H54 (cell line): ENCODE measurements at regions not wholly inside any gene's neighbourhood (a gene's known extent, or its start where the extent isn't known, plus 50 kb on each side); places are given as distances from the start of the nearest gene placed in this dataset.
"Not testable (repeated sequence)": the region's sequence is repeated elsewhere in the genome, so short reads cannot be mapped to it uniquely, and the experiment has no call there.

Source experiments
- DNase-seq: peaks from one replicate; pipeline ENCODE4 v3.0.0; 2011; ENCODE audit warnings: low spot score, mixed read lengths; ENCODE audit not compliant: insufficient read length
- FAIRE-seq: peaks from 3 replicates; lab custom pipeline; 2011; peaks lifted over from hg19 to GRCh38; lab: Jason Lieb, UNC
- POLR2A ChIP-seq: IDR thresholded peaks from 2 replicates; pipeline ENCODE4 v1.6.1; 2011; ENCODE audit warnings: low read depth, mild to moderate bottlenecking, low read length

- no peak for TF ChIP-seq POLR2A
- DNase-seq, result no peak
- no peak for FAIRE-seq
Observed at GRCh38 chr22:49664371-49664881, 163.2 kb downstream of the BRD1 start.

GRCh38 chr22:49663823-49664222 is 163.8 kb downstream of the BRD1 start:
- TF ChIP-seq POLR2A, result no peak
- FAIRE-seq (no peak), DNase-seq (no peak)

GRCh38 chr22:49663311-49663711 is 164.4 kb downstream of the BRD1 start:
- DNase-seq (no peak), FAIRE-seq (no peak)
- TF ChIP-seq POLR2A, result no peak

GRCh38 chr22:49662681-49663080 is 165.0 kb downstream of the BRD1 start:
- FAIRE-seq (no peak), DNase-seq (no peak)
- no peak for TF ChIP-seq POLR2A

- DNase-seq (no peak), FAIRE-seq (no peak)
- TF ChIP-seq POLR2A, result no peak
Observed at GRCh38 chr22:49660794-49661781, 166.6 kb downstream of the BRD1 start.

GRCh38 chr22:49660321-49660720 is 167.4 kb downstream of the BRD1 start:
- DNase-seq, result no peak
- TF ChIP-seq POLR2A, result no peak
- no peak for FAIRE-seq

GRCh38 chr22:49659924-49660315 is 167.8 kb downstream of the BRD1 start:
- FAIRE-seq (no peak), DNase-seq (no peak)
- TF ChIP-seq POLR2A, result no peak

GRCh38 chr22:49659281-49659923 is 168.3 kb downstream of the BRD1 start:
- TF ChIP-seq POLR2A, result no peak
- FAIRE-seq (no peak), DNase-seq (no peak)

GRCh38 chr22:49658902-49659280 is 168.8 kb downstream of the BRD1 start:
- TF ChIP-seq POLR2A, result no peak
- DNase-seq (no peak), FAIRE-seq (no peak)

- DNase-seq, result no peak
- no peak for TF ChIP-seq POLR2A
- no peak for FAIRE-seq
Observed at GRCh38 chr22:49657974-49658590, 169.6 kb downstream of the BRD1 start.

- FAIRE-seq (no peak), DNase-seq (no peak)
- TF ChIP-seq POLR2A, result no peak
Observed at GRCh38 chr22:49657275-49657973, 170.2 kb downstream of the BRD1 start.

- not testable (repeated sequence) for FAIRE-seq, DNase-seq
Observed at GRCh38 chr22:49656883-49657274, 170.8 kb downstream of the BRD1 start.

- DNase-seq, result no peak
- no peak for FAIRE-seq
- no peak for TF ChIP-seq POLR2A
Observed at GRCh38 chr22:49656291-49656851, 171.3 kb downstream of the BRD1 start.
